Heart right ventricle (tissue), 16 donors: ENCODE measurements at regions not wholly inside any gene's neighbourhood (a gene's known extent, or its start where the extent isn't known, plus 50 kb on each side); places are given as distances from the start of the nearest gene placed in this dataset.
A peak's percentile ranks its signal among the peaks of the same experiment; 100 is the strongest.
"Not testable (repeated sequence)": the region's sequence is repeated elsewhere in the genome, so short reads cannot be mapped to it uniquely, and the experiment has no call there.

ENCODE experiments used
- ATAC-seq, 8 donors: fragments of 200-7000 bp; cut with Tn5 transposase; one replicate each; pipeline ENCODE4 v1.9.1; 2020; ENCODE audit warnings: mild to moderate bottlenecking in 8 of 8, moderate library complexity in 8 of 8, moderate number of reproducible peaks in 1 of 8
- DNase-seq, 2 donors: peaks; one replicate each; pipeline ENCODE4 v3.0.0-alpha.2; 2020
- H3K27ac ChIP-seq, 10 donors: fragments of 200-600 bp; sonication (generic) in 2 of 10; one replicate each; pipeline versions ENCODE4 v1.5.0 to v1.8.0; 2020 to 2022; ENCODE audit warnings: mild to moderate bottlenecking in 3 of 10
- H3K27me3 ChIP-seq, 7 donors: fragments of 200-600 bp; one replicate each; pipeline ENCODE4 v1.8.0; 2021 to 2022; ENCODE audit warnings: mild to moderate bottlenecking in 2 of 7
- H3K36me3 ChIP-seq, 9 donors: fragments of 200-600 bp; sonication (generic) in 1 of 9; one replicate each; pipeline versions ENCODE4 v1.5.0 to v1.8.0; 2020 to 2022; ENCODE audit warnings: mild to moderate bottlenecking in 2 of 9
- H3K4me1 ChIP-seq, 9 donors: fragments of 200-600 bp; sonication (generic) in 1 of 9; one replicate each; pipeline versions ENCODE4 v1.5.0 to v1.8.0; 2020 to 2022; ENCODE audit warnings: mild to moderate bottlenecking in 4 of 9
- H3K4me3 ChIP-seq, 10 donors: fragments of 200-600 bp; sonication (generic) in 2 of 10; one replicate each; pipeline versions ENCODE4 v1.5.0 to v1.8.0; 2020 to 2022; ENCODE audit warnings: mild to moderate bottlenecking in 7 of 10, moderate library complexity in 2 of 10
- H3K9me3 ChIP-seq, 11 donors: fragments of 200-600 bp in 10 of 11; sonication (generic) in 2 of 11; one replicate each; pipeline versions ENCODE4 v1.5.0 to v1.8.0; 2013 to 2022; ENCODE audit warnings: mild to moderate bottlenecking in 2 of 11, control low read depth in 1 of 11, moderate library complexity in 1 of 11
- WGBS, 2 donors: extraction: QIAGEN DNeasy Blood & Tissue Kit; methylation state at CpG; one replicate each; pipeline ENCODE4 v1.1.7; 2013; ENCODE audit warnings: inconsistent platforms in 1 of 2; 5-methylcytosine and 5-hydroxymethylcytosine counted together
- intact Hi-C, 10 donors: fragments of 100-400 bp; cut with DNase I; formaldehyde crosslinking; loops; one replicate each; pipeline versions ENCODE4 v1.11.1 to v1.14.2; 2022
- TF ChIP-seq, protein P1 (sequence below), 9 donors: fragments of 200-600 bp; sonication (generic) in 2 of 9; IDR thresholded peaks; one replicate each; pipeline versions ENCODE4 v1.5.0 to v1.8.0; 2021 to 2022; ENCODE audit warnings: antibody characterized with exemption in 9 of 9, mild to moderate bottlenecking in 5 of 9, moderate library complexity in 1 of 9
- donor health status: Arrhythmogenic right ventricular cardiomyopathy.
- donor health status: ischemic (EF 13 %, LVEDD 7.1; RV severe dilation, severe dysfunction).
- donor health status: healthy with polysubstance abuse.
- donor health status: DM: no; HTN: yes; CAD: no.
- donor health status: DM: no; HTN: no; CAD: no.
- donor health status: ischemic (EF 25% LVEDD 6.9; RV normal size, moderate dysfunction).
- donor health status: ischemic (EF 25% LVEDD 5.7; RV mildly dilated, moderate dysfunction).
- donor health status: healthy.
- donor health status: DM: yes; HTN: yes; CAD: no.
- donor health status: Ischemic cardiomyopathy.
- donor health status: ischemic (EF 35%, LVEDD 5.7; RV mildly dilated, moderate dysfunction).
- donor health status: nonischemic (EF 11% LVEDD 7.7; RV severe dilation, severe dysfunction).
- donor health status: DM: yes; HTN: yes; CAD: no.
- donor health status: PGD.
- donor health status: ischemic (EF 29% LVEDD 5.4; RV normal size, mild dysfunction).
- donor health status: nonischemic (EF 23%, LVEDD 6.1; RV moderate dilation, normal function).

DNA sequence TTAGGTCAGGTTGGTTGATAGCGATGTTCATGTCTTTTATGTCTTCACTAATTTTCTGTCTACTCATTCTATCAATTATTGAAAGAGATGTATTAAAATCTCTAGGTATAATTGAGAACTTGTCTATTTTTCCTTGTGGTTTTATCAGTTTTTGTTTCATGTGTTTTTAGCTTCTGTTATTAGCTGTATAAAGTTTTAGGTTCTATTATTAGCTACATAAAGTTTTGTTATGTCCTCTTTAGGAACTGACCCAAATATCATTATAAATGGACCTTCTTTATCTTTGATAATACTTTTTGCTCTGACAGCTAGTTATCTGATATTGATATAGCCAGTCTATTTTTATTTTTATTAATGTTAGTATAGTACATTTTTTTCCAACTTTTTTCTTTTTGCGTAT is 92.4 kb upstream of the TMEM170B start:
- no peak for DNase-seq
- TF ChIP-seq, protein P1, sequence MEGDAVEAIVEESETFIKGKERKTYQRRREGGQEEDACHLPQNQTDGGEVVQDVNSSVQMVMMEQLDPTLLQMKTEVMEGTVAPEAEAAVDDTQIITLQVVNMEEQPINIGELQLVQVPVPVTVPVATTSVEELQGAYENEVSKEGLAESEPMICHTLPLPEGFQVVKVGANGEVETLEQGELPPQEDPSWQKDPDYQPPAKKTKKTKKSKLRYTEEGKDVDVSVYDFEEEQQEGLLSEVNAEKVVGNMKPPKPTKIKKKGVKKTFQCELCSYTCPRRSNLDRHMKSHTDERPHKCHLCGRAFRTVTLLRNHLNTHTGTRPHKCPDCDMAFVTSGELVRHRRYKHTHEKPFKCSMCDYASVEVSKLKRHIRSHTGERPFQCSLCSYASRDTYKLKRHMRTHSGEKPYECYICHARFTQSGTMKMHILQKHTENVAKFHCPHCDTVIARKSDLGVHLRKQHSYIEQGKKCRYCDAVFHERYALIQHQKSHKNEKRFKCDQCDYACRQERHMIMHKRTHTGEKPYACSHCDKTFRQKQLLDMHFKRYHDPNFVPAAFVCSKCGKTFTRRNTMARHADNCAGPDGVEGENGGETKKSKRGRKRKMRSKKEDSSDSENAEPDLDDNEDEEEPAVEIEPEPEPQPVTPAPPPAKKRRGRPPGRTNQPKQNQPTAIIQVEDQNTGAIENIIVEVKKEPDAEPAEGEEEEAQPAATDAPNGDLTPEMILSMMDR (IDR thresholded peaks at IDR 0.05) = no peak
- Histone ChIP-seq H3K36me3 (no peaks in the 10 kb centered on the region), H3K4me3 (no peak overlapping the region), H3K9me3 (peaks cover 0 to 6% (median 0%) of the 10 kb centered on the region in 11 donors), H3K4me1 (no peaks in the 10 kb centered on the region), H3K27me3 (no peaks in the 10 kb centered on the region), H3K27ac (no peak overlapping the region)
- intact Hi-C loops = no loop called here
- 95 to 98% methylated on average over 2 of the region's 2 CpGs for WGBS, 2 donors
- ATAC-seq = no peak

DNA sequence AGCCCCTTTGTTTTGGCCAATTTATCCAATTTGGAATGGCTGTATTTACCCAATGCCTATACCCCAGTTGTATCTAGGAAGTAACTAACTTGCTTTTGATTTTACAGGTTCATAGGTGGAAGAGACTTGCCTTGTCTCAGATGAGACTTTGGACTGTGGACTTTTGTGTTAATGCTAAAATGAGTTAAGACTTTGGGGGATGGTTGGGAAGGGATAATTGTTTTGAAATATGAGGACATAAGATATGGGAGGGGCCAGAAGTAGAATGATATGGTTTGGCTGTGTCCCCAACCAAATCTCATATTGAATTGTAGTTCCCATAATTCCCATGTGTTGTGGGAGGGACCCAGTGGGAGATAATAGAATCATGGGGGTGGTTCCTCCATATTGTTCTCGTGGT is 94.4 kb upstream of the TMEM170B start:
- H3K27ac ChIP-seq = not testable (repeated sequence)

DNA sequence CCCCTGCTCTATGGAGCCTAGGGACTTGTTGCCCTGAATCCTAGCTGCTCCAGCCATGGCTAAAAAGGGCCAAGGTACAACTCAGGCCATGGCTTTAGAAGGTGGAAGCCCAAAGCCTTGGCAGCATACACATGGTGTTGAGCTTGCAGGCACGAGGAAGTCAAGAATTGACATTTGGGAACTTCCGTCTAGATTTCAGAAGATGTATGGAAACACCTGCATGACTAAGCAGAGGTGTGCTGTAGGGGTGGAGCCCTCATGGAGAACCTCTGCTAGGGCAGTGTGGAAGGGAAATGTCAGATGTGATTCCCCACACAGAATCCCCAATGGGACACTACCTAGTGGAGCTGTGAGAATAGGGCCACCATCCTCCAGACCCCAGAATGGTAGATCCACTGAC is 95.1 kb upstream of the TMEM170B start:
- H3K27ac ChIP-seq = no peak overlapping the region
- TF ChIP-seq, protein P1 (IDR thresholded peaks at IDR 0.05) = no peak
- ATAC-seq = no peak
- H3K36me3 ChIP-seq = no peaks in the 10 kb centered on the region
- DNase-seq = no peak
- H3K9me3 ChIP-seq = peaks cover 0 to 6% (median 0%) of the 10 kb centered on the region in 11 donors
- H3K4me3 ChIP-seq = no peak overlapping the region
- 91 to 93% methylated on average over 2 of the region's 2 CpGs for WGBS, 2 donors
- intact Hi-C loops = no loop called here
- H3K4me1 ChIP-seq = peaks cover 0 to 22% (median 8%) of the 10 kb centered on the region in 9 donors
- H3K27me3 ChIP-seq = no peaks in the 10 kb centered on the region

More for the DNA sequence above, 94.4 kb upstream of the TMEM170B start:
- H3K27me3 ChIP-seq, ATAC-seq, H3K4me3 ChIP-seq, H3K36me3 ChIP-seq, DNase-seq, intact Hi-C loops, H3K9me3 ChIP-seq: not testable (repeated sequence)
- peaks cover 0 to 17% (median 8%) of the 10 kb centered on the region in 9 donors for H3K4me1 ChIP-seq
- 76 to 85% methylated on average over 1 of the region's 1 CpG for WGBS, 2 donors

DNA sequence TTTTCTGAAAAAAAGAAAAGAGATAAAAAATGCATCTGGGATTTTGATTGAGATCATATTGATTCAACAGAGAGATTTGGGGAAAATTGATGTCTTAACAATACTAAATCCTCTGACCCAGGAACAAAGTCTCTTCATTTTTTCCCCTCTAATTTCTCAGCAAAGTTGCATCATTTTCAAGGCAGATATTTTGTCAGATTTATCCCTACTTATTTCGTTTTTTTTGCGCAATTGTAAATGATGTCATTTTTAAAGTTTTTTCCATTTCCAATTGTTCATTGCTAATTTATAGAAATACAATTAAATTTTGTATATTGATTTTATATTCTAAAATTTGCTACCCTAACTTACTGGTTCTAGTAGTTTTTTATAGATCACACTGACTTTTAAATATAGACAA is 97.7 kb upstream of the TMEM170B start:
- intact Hi-C loops = loop anchor here in 2 of 10 donors (5.0 to 10.0 kb wide), 2 partner anchors 48 to 75 kb away; no protein-coding TSS in a partner anchor

DNA sequence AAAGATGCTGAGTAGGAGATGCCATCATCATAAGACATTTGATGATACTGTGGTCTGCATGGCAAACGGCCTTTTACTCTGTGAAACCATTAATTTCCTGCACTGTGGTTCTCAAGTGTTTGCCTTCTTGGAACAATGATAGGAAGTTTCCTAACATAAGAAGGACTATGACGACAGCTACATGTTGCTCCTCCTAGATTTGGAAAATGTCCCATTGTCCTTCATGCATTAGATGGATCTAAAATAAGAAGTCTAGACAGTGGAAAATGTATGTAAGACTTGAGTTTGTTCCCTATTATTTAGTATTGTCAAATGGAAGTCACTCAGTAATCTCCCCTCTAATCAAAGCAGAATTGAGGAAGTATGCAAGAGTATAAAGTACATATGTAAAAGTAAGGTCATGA is 98.5 kb upstream of the TMEM170B start:
- Histone ChIP-seq H3K27ac (peak overlapping the region in 8 of 10 donors; percentile 1 to 67 (median 56)), H3K27me3 (no peaks in the 10 kb centered on the region), H3K9me3 (no peaks in the 10 kb centered on the region), H3K4me1 (peaks cover 0 to 36% (median 10%) of the 10 kb centered on the region in 9 donors), H3K36me3 (no peaks in the 10 kb centered on the region), H3K4me3 (no peak overlapping the region)
- DNase-seq (no peak), ATAC-seq (peak in 7 of 8 donors; percentile 38 to 88 (median 80))
- intact Hi-C loops = loop anchor here in 2 of 10 donors (5.0 to 10.0 kb wide), 2 partner anchors 47 to 74 kb away; no protein-coding TSS in a partner anchor
- WGBS, 2 donors = 42 to 45% methylated on average over 2 of the region's 2 CpGs
- TF ChIP-seq, protein P1 (IDR thresholded peaks at IDR 0.05) = no peak

More for the DNA sequence above, 97.7 kb upstream of the TMEM170B start:
- ATAC-seq (no peak), DNase-seq (no peak)
- WGBS, 2 donors = 88 to 92% methylated on average over 2 of the region's 2 CpGs
- Histone ChIP-seq H3K9me3 (no peaks in the 10 kb centered on the region), H3K4me1 (peaks cover 0 to 27% (median 8%) of the 10 kb centered on the region in 9 donors), H3K36me3 (no peaks in the 10 kb centered on the region), H3K4me3 (no peak overlapping the region), H3K27ac (peak overlapping the region in 4 of 10 donors; percentile 51 to 67 (median 60)), H3K27me3 (no peaks in the 10 kb centered on the region)
- TF ChIP-seq, protein P1 (IDR thresholded peaks at IDR 0.05) = no peak
